ENCODE measurements at regions not wholly inside any gene's neighbourhood (a gene's known extent, or its start where the extent isn't known, plus 50 kb on each side); places are given as distances from the start of the nearest gene placed in this dataset.

DNA sequence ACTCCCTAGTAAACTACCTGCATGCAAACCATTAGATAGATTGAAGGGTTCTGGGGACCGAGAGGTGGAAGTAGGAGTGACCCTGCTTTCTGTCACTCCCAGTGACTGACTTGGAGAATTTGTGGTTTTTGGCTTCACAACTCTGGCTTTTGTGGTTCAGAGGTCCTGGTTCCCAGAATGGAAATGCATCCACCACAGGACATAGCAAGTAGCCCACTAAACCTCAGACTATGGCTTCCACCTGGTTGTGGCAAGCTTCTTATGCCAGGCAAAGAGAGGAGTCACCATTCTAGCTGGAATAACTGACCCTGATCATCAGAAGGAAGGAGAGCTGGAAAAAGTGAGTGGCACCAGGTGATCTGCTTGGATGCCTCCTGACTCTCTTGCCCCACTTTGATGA is 162.4 kb upstream of the TMEM260 start:
- H3K27me3 ChIP-seq (ENCODE audit: low read depth, low read length) = peaks cover 4% of the 10 kb centered on the region; the same call in 1 of the 2 replicates
- H3K79me2 ChIP-seq (ENCODE audit: low read length) = no peaks in the 10 kb centered on the region
- no peak overlapping the region for H2AFZ ChIP-seq (ENCODE audit: low read depth, low read length)
- no peak overlapping the region for H3K9ac ChIP-seq (ENCODE audit: low read length)
- H4K20me1 ChIP-seq (ENCODE audit: insufficient read depth, low read length) = no peaks in the 10 kb centered on the region
- no peak overlapping the region for H3K4me2 ChIP-seq (ENCODE audit: low read length)
- no peaks in the 10 kb centered on the region for H3K36me3 ChIP-seq (replicated peaks; ENCODE audit: low read depth, low read length)
- no peaks in the 10 kb centered on the region for H3K4me1 ChIP-seq (ENCODE audit: low read length)
- no peaks in the 10 kb centered on the region for H3K9me3 ChIP-seq (ENCODE audit: insufficient read depth, low read length)
- no peak overlapping the region for H3K4me3 ChIP-seq (ENCODE audit: low read length)
- no peak for TF ChIP-seq EZH2phosphoT487 (IDR thresholded peaks at IDR 0.05; ENCODE audit: low read depth)
- TF ChIP-seq, protein P1, sequence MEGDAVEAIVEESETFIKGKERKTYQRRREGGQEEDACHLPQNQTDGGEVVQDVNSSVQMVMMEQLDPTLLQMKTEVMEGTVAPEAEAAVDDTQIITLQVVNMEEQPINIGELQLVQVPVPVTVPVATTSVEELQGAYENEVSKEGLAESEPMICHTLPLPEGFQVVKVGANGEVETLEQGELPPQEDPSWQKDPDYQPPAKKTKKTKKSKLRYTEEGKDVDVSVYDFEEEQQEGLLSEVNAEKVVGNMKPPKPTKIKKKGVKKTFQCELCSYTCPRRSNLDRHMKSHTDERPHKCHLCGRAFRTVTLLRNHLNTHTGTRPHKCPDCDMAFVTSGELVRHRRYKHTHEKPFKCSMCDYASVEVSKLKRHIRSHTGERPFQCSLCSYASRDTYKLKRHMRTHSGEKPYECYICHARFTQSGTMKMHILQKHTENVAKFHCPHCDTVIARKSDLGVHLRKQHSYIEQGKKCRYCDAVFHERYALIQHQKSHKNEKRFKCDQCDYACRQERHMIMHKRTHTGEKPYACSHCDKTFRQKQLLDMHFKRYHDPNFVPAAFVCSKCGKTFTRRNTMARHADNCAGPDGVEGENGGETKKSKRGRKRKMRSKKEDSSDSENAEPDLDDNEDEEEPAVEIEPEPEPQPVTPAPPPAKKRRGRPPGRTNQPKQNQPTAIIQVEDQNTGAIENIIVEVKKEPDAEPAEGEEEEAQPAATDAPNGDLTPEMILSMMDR (IDR thresholded peaks at IDR 0.05; ENCODE audit: low read depth, low read length) = no peak
- H3K27ac ChIP-seq (ENCODE audit: low read length) = no peak overlapping the region

DNA sequence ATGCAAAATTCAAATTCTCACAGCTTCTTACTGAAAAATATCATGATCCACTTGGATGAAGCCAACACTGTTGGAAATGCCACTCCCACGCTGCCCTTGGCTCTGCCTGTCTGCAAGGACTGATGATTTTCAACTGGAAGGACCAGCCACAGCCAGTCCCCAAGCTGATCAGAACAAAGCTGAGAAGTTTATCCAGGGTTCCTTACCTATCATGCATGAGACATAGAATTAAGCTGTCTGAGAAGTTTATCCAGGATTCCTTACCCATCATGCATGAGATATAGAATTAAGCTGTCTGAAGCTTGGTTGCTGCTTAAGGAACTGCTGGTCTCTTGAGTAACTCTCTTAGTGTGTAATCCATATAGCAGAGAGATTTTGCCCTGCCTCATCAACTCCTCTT is 159.8 kb upstream of the TMEM260 start:
- Histone ChIP-seq H3K4me3 (ENCODE audit: low read length) (no peak overlapping the region), H2AFZ (ENCODE audit: low read depth, low read length) (no peak overlapping the region), H4K20me1 (ENCODE audit: insufficient read depth, low read length) (no peaks in the 10 kb centered on the region), H3K79me2 (ENCODE audit: low read length) (no peaks in the 10 kb centered on the region), H3K9me3 (ENCODE audit: insufficient read depth, low read length) (no peaks in the 10 kb centered on the region), H3K27ac (ENCODE audit: low read length) (no peak overlapping the region), H3K4me2 (ENCODE audit: low read length) (no peak overlapping the region), H3K4me1 (ENCODE audit: low read length) (no peaks in the 10 kb centered on the region), H3K36me3 (replicated peaks; ENCODE audit: low read depth, low read length) (no peaks in the 10 kb centered on the region), H3K9ac (ENCODE audit: low read length) (no peak overlapping the region), H3K27me3 (ENCODE audit: low read depth, low read length) (peaks cover 4% of the 10 kb centered on the region; the same call in 1 of the 2 replicates)
- TF ChIP-seq, protein P1 (IDR thresholded peaks at IDR 0.05; ENCODE audit: low read depth, low read length) = no peak
- TF ChIP-seq EZH2phosphoT487 (IDR thresholded peaks at IDR 0.05; ENCODE audit: low read depth) = no peak

DNA sequence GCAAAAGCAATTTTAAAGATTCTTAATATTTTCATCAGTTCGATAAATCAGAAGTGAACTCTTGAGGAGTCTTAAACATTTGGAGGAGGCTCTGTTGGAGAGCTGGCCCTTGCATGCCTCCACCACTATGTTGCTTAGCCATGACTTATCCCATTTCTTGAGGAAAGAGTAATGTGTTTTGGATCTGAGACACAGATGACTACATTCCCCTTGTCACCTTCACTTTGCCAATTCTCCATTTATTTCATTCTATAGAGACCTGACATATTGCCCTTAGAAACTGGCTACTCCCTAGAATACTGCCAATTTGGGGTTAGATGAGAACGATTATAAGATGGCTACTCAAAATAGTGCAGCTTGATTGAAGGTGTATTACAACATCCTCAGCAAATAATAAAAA is 157.4 kb upstream of the TMEM260 start:
- Histone ChIP-seq H3K4me3 (ENCODE audit: low read length) (no peak overlapping the region), H3K9ac (ENCODE audit: low read length) (no peak overlapping the region), H3K36me3 (replicated peaks; ENCODE audit: low read depth, low read length) (no peaks in the 10 kb centered on the region), H3K9me3 (ENCODE audit: insufficient read depth, low read length) (no peaks in the 10 kb centered on the region), H3K4me2 (ENCODE audit: low read length) (no peak overlapping the region), H3K4me1 (ENCODE audit: low read length) (no peaks in the 10 kb centered on the region), H3K27ac (ENCODE audit: low read length) (no peak overlapping the region), H4K20me1 (ENCODE audit: insufficient read depth, low read length) (no peaks in the 10 kb centered on the region), H2AFZ (ENCODE audit: low read depth, low read length) (no peak overlapping the region), H3K79me2 (ENCODE audit: low read length) (no peaks in the 10 kb centered on the region), H3K27me3 (ENCODE audit: low read depth, low read length) (peaks cover 9% of the 10 kb centered on the region; the same call in 1 of the 2 replicates)
- TF ChIP-seq EZH2phosphoT487 (IDR thresholded peaks at IDR 0.05; ENCODE audit: low read depth) = no peak
- TF ChIP-seq, protein P1 (IDR thresholded peaks at IDR 0.05; ENCODE audit: low read depth, low read length) = no peak

DNA sequence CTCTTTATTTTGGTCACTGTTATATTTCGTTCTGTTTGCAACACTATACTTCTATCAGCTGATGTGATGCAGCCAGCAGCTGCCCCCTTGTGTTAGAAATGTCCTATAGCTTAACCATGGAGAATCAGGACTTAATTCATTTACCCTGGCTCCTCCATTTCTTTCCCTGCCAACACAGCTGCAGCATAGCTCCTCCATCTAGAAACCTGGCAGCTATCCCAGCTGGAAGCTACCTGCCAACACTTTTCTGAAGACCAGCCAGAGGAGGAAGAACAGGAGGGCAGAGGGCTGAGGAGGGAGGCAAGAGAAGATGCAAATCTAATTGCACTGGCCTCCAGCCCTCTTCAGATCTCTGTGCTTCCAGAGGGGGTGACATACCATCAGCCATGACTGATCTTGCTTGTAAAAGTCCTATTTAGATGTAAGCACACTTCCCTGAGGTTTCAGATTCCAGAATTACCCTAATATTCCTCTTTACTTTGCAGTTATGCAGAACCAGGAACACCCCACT is 156.8 kb upstream of the TMEM260 start:
- Histone ChIP-seq H4K20me1 (ENCODE audit: insufficient read depth, low read length) (no peaks in the 10 kb centered on the region), H2AFZ (ENCODE audit: low read depth, low read length) (no peak overlapping the region), H3K27me3 (ENCODE audit: low read depth, low read length) (peaks cover 9% of the 10 kb centered on the region; the same call in 1 of the 2 replicates), H3K36me3 (replicated peaks; ENCODE audit: low read depth, low read length) (no peaks in the 10 kb centered on the region), H3K27ac (ENCODE audit: low read length) (no peak overlapping the region), H3K4me1 (ENCODE audit: low read length) (no peaks in the 10 kb centered on the region), H3K9ac (ENCODE audit: low read length) (no peak overlapping the region), H3K9me3 (ENCODE audit: insufficient read depth, low read length) (no peaks in the 10 kb centered on the region), H3K4me3 (ENCODE audit: low read length) (no peak overlapping the region), H3K4me2 (ENCODE audit: low read length) (no peak overlapping the region), H3K79me2 (ENCODE audit: low read length) (no peaks in the 10 kb centered on the region)
- TF ChIP-seq, protein P1 (IDR thresholded peaks at IDR 0.05; ENCODE audit: low read depth, low read length) = peak; percentile 55
- no peak for TF ChIP-seq EZH2phosphoT487 (IDR thresholded peaks at IDR 0.05; ENCODE audit: low read depth)

Measured in OCI-LY3 (cell line).